ENCODE measurements at regions not wholly inside any gene's neighbourhood (a gene's known extent, or its start where the extent isn't known, plus 50 kb on each side); places are given as distances from the start of the nearest gene placed in this dataset.

GRCh38 chr6:106743612-106744011, 114.2 kb downstream of the QRSL1 start:
- no peak for TF ChIP-seq ETS1 (conservative IDR thresholded peaks at IDR 0.05; ENCODE audit: control insufficient read depth, low read depth, low read length)
- no peak for TF ChIP-seq CEBPB (tag; IDR thresholded peaks at IDR 0.05)
- no peak for TF ChIP-seq ZNF224 (CRISPR knock-in tag; IDR thresholded peaks at IDR 0.05)
- TF ChIP-seq EP300 (IDR thresholded peaks at IDR 0.05; ENCODE audit: low read length), result no peak
- TF ChIP-seq ZNF24 (IDR thresholded peaks at IDR 0.05), result no peak
- no peak for TF ChIP-seq HBP1 (CRISPR knock-in tag; IDR thresholded peaks at IDR 0.05)
- TF ChIP-seq ERF (CRISPR knock-in tag; IDR thresholded peaks at IDR 0.05), result no peak
- TF ChIP-seq ZFP1 (CRISPR knock-in tag; IDR thresholded peaks at IDR 0.05), result no peak
- no peak for TF ChIP-seq POLR2G (IDR thresholded peaks at IDR 0.05; ENCODE audit: low read depth, low read length)
- TF ChIP-seq ZNF398 (CRISPR knock-in tag; IDR thresholded peaks at IDR 0.05), result no peak

Data from K562 (cell line).